T-helper 1 cell treated with Interleukin-12 subunit alpha and Interleukin-12 subunit beta and Interleukin-4 antibody, amounts not matched to agents 30 ng/mL and 1 ng/mL, for 36 hours (primary cell): ENCODE measurements at regions not wholly inside any gene's neighbourhood (a gene's known extent, or its start where the extent isn't known, plus 50 kb on each side); places are given as distances from the start of the nearest gene placed in this dataset.

ENCODE experiments used
- intact Hi-C: fragments of 100-400 bp; cut with micrococcal nuclease; formaldehyde crosslinking; loops from one replicate; pipeline ENCODE4 v1.15.1; 2024

DNA sequence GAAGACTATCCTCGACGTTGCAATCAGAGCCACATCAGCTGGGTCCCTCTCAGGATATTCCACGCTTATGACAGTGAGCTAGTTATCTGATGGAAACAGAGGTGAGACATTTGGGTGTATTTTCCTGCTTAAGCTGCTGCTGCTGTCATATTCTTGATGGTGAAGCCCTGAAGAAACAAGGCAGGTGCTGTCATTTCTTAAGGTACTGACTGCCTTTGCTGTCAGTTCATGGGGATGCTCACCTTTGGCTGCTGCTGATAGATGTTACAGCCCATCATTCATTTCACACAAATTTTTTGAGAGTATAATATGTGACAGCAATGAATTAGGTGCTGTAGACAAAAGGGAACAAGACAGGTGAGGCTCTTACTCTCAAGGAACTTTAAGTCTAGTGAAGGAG, 577.4 kb downstream of the LMO4 start:
- intact Hi-C loops, result no loop called here

DNA sequence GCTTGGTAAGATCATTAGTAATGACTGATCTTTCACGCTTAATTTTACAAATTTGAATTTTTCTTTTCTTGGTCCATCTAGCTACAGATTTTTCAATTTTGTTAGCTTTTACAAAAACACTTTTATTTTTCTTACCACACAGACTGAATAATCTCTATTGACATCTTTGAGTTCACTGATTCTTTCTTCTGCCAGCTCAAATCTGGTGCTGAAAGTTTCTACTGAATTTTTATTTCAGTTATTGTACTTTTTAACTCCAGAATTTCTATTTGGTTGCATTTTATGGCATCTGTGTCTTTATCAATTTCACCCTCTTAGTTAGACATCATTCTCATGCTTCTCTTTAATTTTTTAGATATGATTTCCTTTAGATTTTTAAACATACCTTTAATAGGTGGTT, 584.7 kb downstream of the LMO4 start:
- intact Hi-C loops, result no loop called here

DNA sequence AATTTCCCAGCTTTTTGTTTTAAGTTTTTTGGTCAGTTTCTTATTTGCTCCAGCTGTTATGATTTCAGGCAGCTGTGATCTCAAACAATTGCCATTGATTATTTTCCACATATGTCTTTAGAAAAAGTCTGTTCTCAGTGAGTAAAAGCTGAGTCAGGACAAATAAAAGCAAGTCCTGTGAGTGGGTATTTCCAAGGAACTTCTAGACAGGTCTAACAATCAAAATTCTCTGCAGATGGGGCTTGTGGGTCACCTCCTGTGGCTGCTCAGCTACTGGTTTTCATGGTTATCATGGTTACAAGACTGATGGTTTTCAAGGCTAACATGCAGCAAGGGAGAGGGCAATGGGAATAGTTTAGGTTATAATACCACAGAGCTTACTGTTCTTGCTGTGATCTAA, 585.7 kb downstream of the LMO4 start:
- intact Hi-C loops, result no loop called here

DNA sequence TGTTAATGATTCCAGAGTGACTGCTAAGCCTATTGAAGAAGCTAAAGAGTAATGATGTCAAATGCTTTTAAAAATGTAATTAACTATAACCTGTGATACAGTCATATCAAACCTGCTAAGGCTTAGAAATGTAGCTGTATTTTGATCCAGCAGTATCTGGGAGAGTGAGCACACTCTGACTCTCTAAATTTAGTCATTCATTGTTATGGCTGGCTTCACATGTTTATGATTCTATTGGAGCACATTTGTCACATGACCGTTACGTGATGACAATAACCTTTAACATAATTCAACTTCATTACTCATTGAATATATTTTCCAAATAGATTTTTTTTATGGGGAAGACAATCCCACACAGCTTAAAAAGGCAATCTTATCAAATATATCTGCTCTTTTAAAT, 587.1 kb downstream of the LMO4 start:
- intact Hi-C loops, result no loop called here

DNA sequence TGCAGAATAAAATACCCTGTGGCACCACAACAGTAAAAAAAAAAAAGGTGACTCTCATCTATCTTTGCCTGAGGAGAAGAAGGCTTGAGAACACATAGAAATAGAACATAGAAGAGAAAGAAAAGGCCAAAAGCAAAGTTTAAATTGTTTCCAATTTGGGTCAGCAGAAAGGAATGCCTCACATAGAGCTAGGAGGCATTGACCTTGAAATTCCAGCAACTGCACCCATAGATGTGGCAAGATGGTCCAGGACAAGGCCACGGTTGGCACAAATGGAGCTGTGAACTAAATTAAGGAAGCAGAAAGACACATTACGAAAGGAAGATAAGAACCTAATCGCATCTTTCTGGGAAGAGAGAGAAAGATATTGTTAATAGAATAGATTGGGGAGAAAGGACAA, 588.3 kb downstream of the LMO4 start:
- intact Hi-C loops, result no loop called here

GRCh38 chr1:87918398-87918797, 589.7 kb downstream of the LMO4 start:
- intact Hi-C loops, result no loop called here

DNA sequence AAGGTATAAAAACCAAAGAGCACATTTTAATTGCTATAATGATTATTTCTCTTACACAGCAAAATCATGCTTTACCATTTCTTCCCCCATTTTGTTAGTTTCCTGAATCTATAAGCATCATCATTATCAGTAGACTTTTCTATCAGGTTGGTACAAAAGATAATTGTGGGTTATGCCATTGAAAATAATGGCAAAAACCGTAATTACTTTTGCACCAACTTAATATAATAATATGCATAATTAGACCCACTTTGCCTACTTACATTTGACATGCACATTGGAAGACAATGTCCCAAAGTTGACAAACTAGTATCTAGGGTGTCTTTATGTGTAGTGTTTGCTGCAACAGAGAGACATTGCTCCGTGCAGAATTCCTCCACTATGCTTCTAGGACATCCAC, 594.2 kb downstream of the LMO4 start:
- intact Hi-C loops, result no loop called here

GRCh38 chr1:87926131-87926830, 597.6 kb downstream of the LMO4 start:
- intact Hi-C loops, result no loop called here

GRCh38 chr1:87926921-87927320, 598.2 kb downstream of the LMO4 start:
- intact Hi-C loops, result no loop called here

GRCh38 chr1:87927391-87928280, 599.0 kb downstream of the LMO4 start:
- intact Hi-C loops, result no loop called here

DNA sequence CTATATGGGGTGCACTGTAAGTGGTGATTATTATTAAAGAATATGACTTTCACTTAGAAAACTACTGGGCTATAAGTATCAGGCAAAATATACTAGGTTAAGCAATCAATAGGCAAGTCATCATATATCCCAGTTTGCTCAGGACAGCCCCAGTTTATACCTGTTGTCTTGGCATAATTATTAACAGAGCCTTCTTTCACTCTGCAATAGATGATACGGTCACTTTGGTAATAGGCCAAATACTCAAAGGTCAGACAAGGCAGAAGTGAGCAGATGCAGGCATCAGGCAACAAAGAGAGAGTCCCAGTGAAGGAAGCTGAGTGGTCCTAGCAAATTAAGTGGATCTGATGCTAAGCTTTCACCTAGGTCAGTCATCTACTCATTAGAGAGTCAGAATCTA, 599.9 kb downstream of the LMO4 start:
- intact Hi-C loops, result no loop called here

DNA sequence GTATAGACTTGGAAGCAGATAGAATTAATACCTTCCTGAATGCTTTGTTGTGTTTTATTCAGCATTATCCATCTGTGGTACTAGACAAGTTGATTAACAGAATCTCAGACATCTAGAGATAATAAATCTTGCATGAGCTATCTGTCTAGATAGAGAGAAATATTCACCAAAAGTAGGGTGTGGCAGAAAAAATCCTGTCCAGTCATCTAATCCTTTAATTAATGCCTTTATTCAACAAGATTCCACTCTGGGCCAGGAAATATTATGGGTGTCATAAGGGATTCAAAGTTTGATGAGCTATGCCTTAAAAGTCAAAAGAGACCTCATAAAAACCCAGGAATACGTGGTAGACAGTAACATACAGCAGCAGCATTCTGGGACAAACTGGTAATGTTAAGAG, 601.2 kb downstream of the LMO4 start:
- intact Hi-C loops, result no loop called here

DNA sequence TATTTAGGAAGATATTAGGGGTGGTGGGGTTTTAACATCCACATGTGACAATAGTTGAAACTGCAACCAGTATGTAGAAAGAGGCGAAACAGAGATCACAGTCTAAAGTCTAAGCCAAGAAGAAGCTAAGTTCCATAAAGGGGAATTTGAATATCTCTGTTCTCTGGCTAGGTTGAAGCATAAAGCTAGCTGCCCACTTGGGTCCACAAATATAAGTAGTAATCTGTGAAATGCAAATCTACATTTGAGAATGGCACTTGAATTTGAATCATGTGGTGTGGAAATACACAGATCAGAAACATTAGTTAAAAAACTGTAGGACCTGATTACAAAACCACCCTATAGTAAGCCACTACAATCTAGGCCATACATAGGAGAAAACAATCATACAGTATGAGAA, 602.1 kb downstream of the LMO4 start:
- intact Hi-C loops, result no loop called here

GRCh38 chr1:87933171-87933570, 604.5 kb downstream of the LMO4 start:
- intact Hi-C loops, result no loop called here

GRCh38 chr1:87935130-87935529, 606.5 kb downstream of the LMO4 start:
- intact Hi-C loops, result no loop called here

DNA sequence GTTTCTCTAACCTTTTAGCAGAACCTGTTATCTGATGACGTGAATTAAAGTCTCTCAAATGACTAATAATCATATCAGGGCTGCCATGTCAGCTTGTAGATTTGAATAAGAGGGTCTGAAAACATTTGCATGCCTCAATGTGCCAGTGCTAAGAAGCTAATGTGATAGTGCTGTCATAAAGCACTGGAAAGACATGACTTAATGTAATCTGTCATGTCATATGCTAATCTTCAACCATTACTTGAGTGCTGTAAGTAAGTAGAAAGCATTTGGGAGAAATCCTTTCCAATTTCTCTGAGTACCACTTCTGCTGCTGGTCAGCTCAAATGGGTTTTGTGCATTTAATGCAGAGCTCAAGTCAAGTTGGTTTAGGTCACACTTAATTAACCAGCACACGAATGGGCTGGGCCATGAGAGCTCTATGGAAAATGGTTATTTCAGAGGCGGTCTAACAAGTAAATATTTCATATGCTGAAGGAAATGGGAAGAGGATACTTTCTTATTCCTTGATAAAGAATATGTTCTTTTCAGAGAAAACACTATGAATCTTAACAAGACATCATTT, 609.2 kb downstream of the LMO4 start:
- intact Hi-C loops, result no loop called here

DNA sequence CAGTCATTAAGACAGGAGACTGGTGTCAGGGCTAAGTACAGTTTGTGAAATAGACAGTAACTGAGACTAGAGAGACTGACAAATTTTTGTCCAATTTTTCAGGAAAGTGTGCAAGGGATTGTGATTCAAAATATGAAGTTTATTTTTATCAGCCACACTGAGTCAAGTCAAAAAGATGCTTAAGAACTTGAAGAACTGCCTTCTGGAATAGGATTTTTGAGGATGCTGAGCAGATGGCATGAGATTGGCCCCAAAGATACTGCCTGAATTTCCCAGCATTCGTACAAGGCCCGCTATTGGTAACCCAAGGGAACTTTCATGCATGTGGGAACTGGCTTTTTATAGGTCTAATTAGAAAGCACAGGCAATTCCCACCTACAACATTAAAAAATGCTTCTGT, 610.0 kb downstream of the LMO4 start:
- intact Hi-C loops, result no loop called here

GRCh38 chr1:87939444-87939843, 610.8 kb downstream of the LMO4 start:
- intact Hi-C loops, result no loop called here

- intact Hi-C loops, result no loop called here
Observed at GRCh38 chr1:87940421-87940820, 611.7 kb downstream of the LMO4 start.

GRCh38 chr1:87941337-87941946, 612.8 kb downstream of the LMO4 start:
- intact Hi-C loops, result no loop called here

DNA sequence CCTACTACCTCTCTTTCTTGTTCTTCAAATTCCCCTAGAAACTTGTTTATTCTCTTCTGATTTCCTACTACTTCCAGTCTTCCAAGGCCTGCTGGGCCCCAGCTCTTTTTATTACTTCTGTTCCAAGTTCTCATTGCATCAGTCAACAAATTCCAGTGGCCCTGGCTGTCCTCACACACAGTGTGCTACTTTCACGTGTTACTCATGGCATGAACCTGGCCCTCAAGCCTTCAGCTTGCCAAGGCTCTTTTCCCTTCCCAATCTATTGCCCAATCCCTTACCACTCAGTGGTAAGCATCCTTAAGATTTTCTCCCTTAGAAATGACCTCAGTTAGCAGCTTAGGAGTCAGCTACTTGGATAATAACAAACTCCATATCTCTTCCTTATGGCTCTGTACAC, 613.5 kb downstream of the LMO4 start:
- intact Hi-C loops, result no loop called here

GRCh38 chr1:87949711-87950110, 621.0 kb downstream of the LMO4 start:
- intact Hi-C loops, result no loop called here
